Adrenal gland (tissue), 9 donors: ENCODE measurements at regions not wholly inside any gene's neighbourhood (a gene's known extent, or its start where the extent isn't known, plus 50 kb on each side); places are given as distances from the start of the nearest gene placed in this dataset.
"Not testable (repeated sequence)": the region's sequence is repeated elsewhere in the genome, so short reads cannot be mapped to it uniquely, and the experiment has no call there.

Experiments
- DNase-seq, 7 donors: peaks; one replicate each; pipeline ENCODE4 v3.0.0-alpha.2; 2019 to 2020
- H3K27ac ChIP-seq, 5 donors: fragments of 200-600 bp; sonication (generic) in 4 of 5; 1 replicate in 3 of 5; 2 replicates in 2 of 5; pipeline versions ENCODE4 v1.5.1 to v1.8.0; 2016 to 2020; ENCODE audit warnings: mild to moderate bottlenecking in 1 of 5
- H3K27me3 ChIP-seq: fragments of 200-600 bp; 2 replicates; pipeline ENCODE4 v1.8.0; 2021
- H3K36me3 ChIP-seq, 2 donors: fragments of 200-600 bp; replicated peaks in 1 of 2; 1 replicate in 1 of 2; 2 replicates in 1 of 2; pipeline versions ENCODE4 v1.5.1 to v1.8.0; 2018 to 2022
- H3K4me1 ChIP-seq, 2 donors: fragments of 200-600 bp; replicated peaks in 1 of 2; 1 replicate in 1 of 2; 2 replicates in 1 of 2; pipeline versions ENCODE4 v1.5.1 to v1.8.0; 2018 to 2021
- H3K4me3 ChIP-seq, 4 donors: fragments of 200-600 bp; sonication (generic) in 3 of 4; one replicate each; pipeline ENCODE4 v1.5.1; 2016 to 2018
- H3K9me3 ChIP-seq, 3 donors: fragments of 200-600 bp; sonication (generic) in 1 of 3; replicated peaks in 1 of 3; 1 replicate in 2 of 3; 2 replicates in 1 of 3; pipeline versions ENCODE4 v1.5.1 to v1.8.0; 2016 to 2021
- WGBS, 4 donors: extraction: QIAGEN DNeasy Blood & Tissue Kit in 2 of 4; methylation state at CpG; one replicate each; pipeline versions ENCODE4 v1.1.5 to v1.1.7; 2013 to 2017; 5-methylcytosine and 5-hydroxymethylcytosine counted together
- intact Hi-C, 2 donors: fragments of 100-400 bp; cut with DNase I; formaldehyde crosslinking; loops; one replicate each; pipeline versions ENCODE4 v1.14.1 to v1.15.0; 2022 to 2023
- donor health status: healthy with polysubstance abuse.
- donor health status: Bipolar disorder and iron deficiency.
- donor health status: DM: yes; HTN: yes; CAD: no.
- donor health status: DM: no; HTN: no; CAD: no.
- donor health status: DM: no; HTN: no; CAD: no.

- H3K9me3 ChIP-seq, H3K36me3 ChIP-seq, H3K27me3 ChIP-seq, H3K4me3 ChIP-seq, H3K4me1 ChIP-seq, H3K27ac ChIP-seq, intact Hi-C loops, DNase-seq: not testable (repeated sequence)
Observed at GRCh38 chr12:9493325-9493724, 114.4 kb downstream of the KLRB1 start.

DNA sequence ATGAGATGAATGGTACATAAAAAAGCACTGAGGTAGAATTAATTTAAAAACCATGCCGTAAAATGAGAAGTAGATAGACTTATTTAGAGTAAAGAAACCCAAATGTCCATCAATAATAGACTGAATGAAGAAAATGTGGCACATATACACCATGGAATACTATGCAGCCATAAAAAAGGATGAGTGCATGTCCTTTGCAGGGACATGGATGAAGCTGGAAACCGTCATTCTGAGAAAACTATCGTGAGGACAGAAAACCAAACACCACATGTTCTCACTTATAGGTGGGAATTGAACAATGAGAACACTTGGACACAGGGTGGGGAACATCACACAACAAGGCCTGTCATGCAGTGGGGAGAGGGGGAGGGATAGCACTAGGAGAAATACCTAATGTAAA lies 126.4 kb downstream of the KLRB1 start:
- WGBS, 4 donors, result 96 to 97% methylated on average over 3 of the region's 3 CpGs; no CpG with 5 or more reads in 2 of the 4 donors
- intact Hi-C loops, H3K36me3 ChIP-seq, DNase-seq, H3K4me3 ChIP-seq, H3K27me3 ChIP-seq, H3K27ac ChIP-seq, H3K9me3 ChIP-seq, H3K4me1 ChIP-seq: not testable (repeated sequence)

DNA sequence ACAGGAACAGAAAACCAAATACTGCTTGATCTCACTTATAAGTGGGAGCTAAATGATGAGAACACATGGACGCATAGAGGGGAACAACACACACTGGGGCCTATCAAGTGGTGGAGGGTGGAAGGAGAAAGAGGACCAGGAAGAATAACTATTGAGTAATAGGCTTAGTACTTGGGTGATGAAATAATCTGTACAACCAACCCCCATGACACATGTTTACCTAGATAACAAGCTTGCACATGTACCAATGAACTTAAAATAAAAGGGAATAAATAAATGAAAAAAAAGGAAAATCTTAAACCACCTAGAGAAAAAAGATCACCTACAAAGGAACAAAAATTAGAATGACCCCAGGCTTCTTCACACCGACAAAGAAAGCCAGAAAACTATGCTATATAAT lies 133.5 kb downstream of the KLRB1 start:
- H3K4me1 ChIP-seq, H3K36me3 ChIP-seq, H3K27me3 ChIP-seq, DNase-seq, H3K4me3 ChIP-seq, intact Hi-C loops, H3K9me3 ChIP-seq, H3K27ac ChIP-seq: not testable (repeated sequence)
- 48 to 78% (median 59%) methylated on average over 2 of the region's 2 CpGs for WGBS, 4 donors

DNA sequence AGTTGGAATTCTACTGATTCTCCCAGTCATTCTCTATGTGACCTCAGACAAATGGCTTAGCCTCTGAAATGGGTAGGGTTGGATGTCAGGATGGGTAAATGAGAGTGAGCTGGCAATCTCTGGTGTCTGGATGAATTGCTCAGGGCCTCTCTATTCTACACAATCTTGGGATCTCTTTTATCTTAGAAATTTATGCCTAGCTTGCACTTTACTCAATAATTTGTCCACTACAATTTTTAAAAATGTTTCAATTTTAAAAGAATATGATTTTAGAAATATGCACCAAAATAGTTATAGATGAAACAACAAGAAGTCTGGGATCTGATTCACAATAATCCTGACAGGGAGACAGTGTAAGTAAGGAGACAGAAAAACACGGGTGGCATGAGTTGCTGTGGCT lies 134.1 kb downstream of the KLRB1 start:
- WGBS, 4 donors, result 86 to 96% (median 95%) methylated on average over 1 of the region's 1 CpG

GRCh38 chr12:9471501-9471900 lies 136.2 kb downstream of the KLRB1 start:
- intact Hi-C loops, H3K27me3 ChIP-seq, DNase-seq, H3K9me3 ChIP-seq, H3K4me3 ChIP-seq, H3K36me3 ChIP-seq, H3K4me1 ChIP-seq, H3K27ac ChIP-seq: not testable (repeated sequence)
- WGBS, 4 donors, result 89 to 96% (median 95%) methylated on average over 5 to 8 of the region's 8 CpGs

More for the DNA sequence above, 134.1 kb downstream of the KLRB1 start:
- H3K4me1 ChIP-seq, H3K9me3 ChIP-seq, H3K4me3 ChIP-seq, DNase-seq, intact Hi-C loops, H3K27me3 ChIP-seq, H3K36me3 ChIP-seq, H3K27ac ChIP-seq: not testable (repeated sequence)

DNA sequence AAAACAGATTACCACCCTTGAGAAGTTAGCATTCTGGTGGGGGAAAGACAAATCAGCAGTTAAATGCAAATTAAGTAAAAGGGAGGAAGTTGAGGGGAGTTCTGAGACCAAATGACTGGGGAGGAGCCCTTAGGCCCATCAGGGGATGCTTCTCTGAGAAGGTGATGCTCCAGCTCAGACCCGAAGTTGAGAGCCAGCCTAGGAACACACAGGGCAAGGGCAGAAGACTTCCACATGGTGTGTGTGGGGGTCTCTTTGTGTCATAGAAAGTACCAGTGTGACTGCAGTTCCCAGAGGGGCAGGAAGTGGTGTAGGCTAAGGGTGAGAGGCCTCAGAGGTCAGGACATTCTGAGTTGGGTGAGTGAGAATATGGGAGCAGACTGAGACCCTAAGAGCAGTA lies 137.3 kb downstream of the KLRB1 start:
- H3K4me3 ChIP-seq, intact Hi-C loops, H3K9me3 ChIP-seq, H3K36me3 ChIP-seq, H3K27me3 ChIP-seq, DNase-seq, H3K27ac ChIP-seq, H3K4me1 ChIP-seq: not testable (repeated sequence)
- 83 to 100% (median 86%) methylated on average over 1 of the region's 1 CpG for WGBS, 4 donors

DNA sequence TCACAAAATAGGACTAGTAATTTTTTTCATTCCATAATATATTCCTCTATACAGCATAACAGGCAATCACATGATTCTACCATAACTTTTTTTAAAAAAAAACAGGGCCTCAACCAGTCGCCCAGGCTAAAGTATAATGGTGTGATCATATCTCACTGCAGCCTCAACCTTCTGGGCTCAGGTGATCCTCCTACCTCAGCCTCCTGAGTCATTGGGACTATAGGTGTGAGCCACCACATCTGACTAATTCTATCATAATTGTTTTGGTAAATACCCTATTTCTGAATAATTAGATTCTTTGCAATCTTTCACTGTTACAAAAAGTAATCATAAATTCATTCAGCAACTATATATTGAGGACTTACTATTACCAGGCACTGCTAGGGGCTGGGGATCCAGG lies 137.8 kb downstream of the KLRB1 start:
- not testable (repeated sequence) for H3K4me1 ChIP-seq

GRCh38 chr12:9469463-9469862 lies 138.3 kb downstream of the KLRB1 start:
- DNase-seq, H3K9me3 ChIP-seq, H3K4me1 ChIP-seq, H3K27me3 ChIP-seq, H3K27ac ChIP-seq, H3K4me3 ChIP-seq, H3K36me3 ChIP-seq, intact Hi-C loops: not testable (repeated sequence)
- WGBS, 4 donors, result 67 to 85% (median 73%) methylated on average over 2 of the region's 2 CpGs

More for the DNA sequence above, 137.8 kb downstream of the KLRB1 start:
- 0 to 55% (median 19%) methylated on average over 1 of the region's 1 CpG for WGBS, 4 donors
- intact Hi-C loops, DNase-seq, H3K36me3 ChIP-seq, H3K4me3 ChIP-seq, H3K27me3 ChIP-seq, H3K27ac ChIP-seq, H3K9me3 ChIP-seq: not testable (repeated sequence)
